ENCODE measurements at regions not wholly inside any gene's neighbourhood (a gene's known extent, or its start where the extent isn't known, plus 50 kb on each side); places are given as distances from the start of the nearest gene placed in this dataset.

GRCh38 chr2:136530146-136530545 lies 235.2 kb upstream of the THSD7B start:
- Mint-ChIP-seq H3K9me3 (no peaks in the 10 kb centered on the region), H3K4me3 (no peak overlapping the region), H3K36me3 (no peaks in the 10 kb centered on the region), H3K27me3 (no peaks in the 10 kb centered on the region), H3K27ac (no peak overlapping the region), H3K4me1 (no peaks in the 10 kb centered on the region)
- DNase-seq = no peak
- CTCF ChIA-PET = no interaction called here

- H3K36me3 Mint-ChIP-seq = no peaks in the 10 kb centered on the region
- no peak overlapping the region for H3K27ac Mint-ChIP-seq
- CTCF ChIA-PET = no interaction called here
Observed at GRCh38 chr2:136527560-136527959, 237.8 kb upstream of the THSD7B start.

GRCh38 chr2:136522724-136523123 lies 242.6 kb upstream of the THSD7B start:
- Mint-ChIP-seq H3K27me3 (peaks cover 3% of the 10 kb centered on the region), H3K9me3 (no peaks in the 10 kb centered on the region), H3K4me3 (no peak overlapping the region), H3K27ac (no peak overlapping the region), H3K36me3 (no peaks in the 10 kb centered on the region), H3K4me1 (no peaks in the 10 kb centered on the region)
- no peak for DNase-seq
- CTCF ChIA-PET = no interaction called here

More at GRCh38 chr2:136527560-136527959, 237.8 kb upstream of the THSD7B start:
- no peaks in the 10 kb centered on the region for H3K4me1 Mint-ChIP-seq
- peak; percentile 31 for DNase-seq
- H3K9me3 Mint-ChIP-seq = no peaks in the 10 kb centered on the region
- H3K27me3 Mint-ChIP-seq = no peaks in the 10 kb centered on the region
- H3K4me3 Mint-ChIP-seq = no peak overlapping the region

GRCh38 chr2:136517716-136518115 lies 247.6 kb upstream of the THSD7B start:
- DNase-seq = no peak
- no peak overlapping the region for H3K4me3 Mint-ChIP-seq
- H3K27ac Mint-ChIP-seq = no peak overlapping the region
- no peaks in the 10 kb centered on the region for H3K36me3 Mint-ChIP-seq
- CTCF ChIA-PET = no interaction called here
- no peaks in the 10 kb centered on the region for H3K4me1 Mint-ChIP-seq
- H3K9me3 Mint-ChIP-seq = no peaks in the 10 kb centered on the region
- peaks cover 23% of the 10 kb centered on the region for H3K27me3 Mint-ChIP-seq

GRCh38 chr2:136510244-136510643 lies 255.1 kb upstream of the THSD7B start:
- H3K4me3 Mint-ChIP-seq = no peak overlapping the region
- no peak overlapping the region for H3K27ac Mint-ChIP-seq
- no peaks in the 10 kb centered on the region for H3K36me3 Mint-ChIP-seq
- H3K27me3 Mint-ChIP-seq = peaks cover 16% of the 10 kb centered on the region
- no peaks in the 10 kb centered on the region for H3K4me1 Mint-ChIP-seq
- CTCF ChIA-PET = no interaction called here
- no peaks in the 10 kb centered on the region for H3K9me3 Mint-ChIP-seq
- no peak for DNase-seq

- peaks cover 4% of the 10 kb centered on the region for H3K27me3 Mint-ChIP-seq
- CTCF ChIA-PET = no interaction called here
- no peak overlapping the region for H3K27ac Mint-ChIP-seq
- H3K36me3 Mint-ChIP-seq = no peaks in the 10 kb centered on the region
- H3K9me3 Mint-ChIP-seq = no peaks in the 10 kb centered on the region
- no peak for DNase-seq
- H3K4me1 Mint-ChIP-seq = no peaks in the 10 kb centered on the region
- no peak overlapping the region for H3K4me3 Mint-ChIP-seq
Observed at GRCh38 chr2:136505462-136505861, 259.9 kb upstream of the THSD7B start.

- DNase-seq = no peak
- CTCF ChIA-PET = interaction anchor here (1.8 kb wide), 1 partner anchor 79 kb away, joined by 5 read pairs; no protein-coding TSS in a partner anchor
- no peak overlapping the region for H3K27ac Mint-ChIP-seq
- H3K4me1 Mint-ChIP-seq = no peaks in the 10 kb centered on the region
- no peaks in the 10 kb centered on the region for H3K9me3 Mint-ChIP-seq
- H3K27me3 Mint-ChIP-seq = no peaks in the 10 kb centered on the region
- H3K4me3 Mint-ChIP-seq = no peak overlapping the region
- H3K36me3 Mint-ChIP-seq = no peaks in the 10 kb centered on the region
Observed at GRCh38 chr2:136502660-136503059, 262.7 kb upstream of the THSD7B start.

GRCh38 chr2:136497709-136498108 lies 267.6 kb upstream of the THSD7B start:
- H3K27me3 Mint-ChIP-seq = no peaks in the 10 kb centered on the region
- no peak overlapping the region for H3K27ac Mint-ChIP-seq
- H3K4me3 Mint-ChIP-seq = no peak overlapping the region
- no peak for DNase-seq
- no peaks in the 10 kb centered on the region for H3K9me3 Mint-ChIP-seq
- CTCF ChIA-PET = no interaction called here
- H3K36me3 Mint-ChIP-seq = no peaks in the 10 kb centered on the region
- H3K4me1 Mint-ChIP-seq = no peaks in the 10 kb centered on the region

- Mint-ChIP-seq H3K4me1 (no peaks in the 10 kb centered on the region), H3K36me3 (no peaks in the 10 kb centered on the region), H3K4me3 (no peak overlapping the region), H3K27me3 (no peaks in the 10 kb centered on the region), H3K9me3 (no peaks in the 10 kb centered on the region), H3K27ac (no peak overlapping the region)
- CTCF ChIA-PET = no interaction called here
- DNase-seq = no peak
Observed at GRCh38 chr2:136496966-136497365, 268.4 kb upstream of the THSD7B start.

GRCh38 chr2:136495636-136496035 lies 269.7 kb upstream of the THSD7B start:
- Mint-ChIP-seq H3K4me3 (no peak overlapping the region), H3K27me3 (no peaks in the 10 kb centered on the region), H3K27ac (no peak overlapping the region), H3K4me1 (no peaks in the 10 kb centered on the region), H3K9me3 (no peaks in the 10 kb centered on the region), H3K36me3 (no peaks in the 10 kb centered on the region)
- no peak for DNase-seq
- CTCF ChIA-PET = no interaction called here

GRCh38 chr2:136492901-136493300 lies 272.4 kb upstream of the THSD7B start:
- H3K4me3 Mint-ChIP-seq = no peak overlapping the region
- no peaks in the 10 kb centered on the region for H3K9me3 Mint-ChIP-seq
- no peak for DNase-seq
- H3K36me3 Mint-ChIP-seq = no peaks in the 10 kb centered on the region
- H3K27ac Mint-ChIP-seq = no peak overlapping the region
- CTCF ChIA-PET = no interaction called here
- H3K27me3 Mint-ChIP-seq = no peaks in the 10 kb centered on the region
- H3K4me1 Mint-ChIP-seq = no peaks in the 10 kb centered on the region

- Mint-ChIP-seq H3K27me3 (no peaks in the 10 kb centered on the region), H3K9me3 (no peaks in the 10 kb centered on the region), H3K4me1 (no peaks in the 10 kb centered on the region), H3K4me3 (no peak overlapping the region), H3K27ac (no peak overlapping the region), H3K36me3 (no peaks in the 10 kb centered on the region)
- no peak for DNase-seq
- CTCF ChIA-PET = no interaction called here
Observed at GRCh38 chr2:136490100-136490499, 275.2 kb upstream of the THSD7B start.

GRCh38 chr2:136487421-136487820 lies 277.9 kb upstream of the THSD7B start:
- no peaks in the 10 kb centered on the region for H3K36me3 Mint-ChIP-seq
- CTCF ChIA-PET = no interaction called here
- H3K27me3 Mint-ChIP-seq = no peaks in the 10 kb centered on the region
- no peaks in the 10 kb centered on the region for H3K9me3 Mint-ChIP-seq
- H3K27ac Mint-ChIP-seq = no peak overlapping the region
- DNase-seq = no peak
- H3K4me3 Mint-ChIP-seq = no peak overlapping the region
- no peaks in the 10 kb centered on the region for H3K4me1 Mint-ChIP-seq

- no peak for DNase-seq
- Mint-ChIP-seq H3K4me1 (no peaks in the 10 kb centered on the region), H3K4me3 (no peak overlapping the region), H3K36me3 (no peaks in the 10 kb centered on the region), H3K9me3 (no peaks in the 10 kb centered on the region), H3K27ac (no peak overlapping the region), H3K27me3 (no peaks in the 10 kb centered on the region)
- CTCF ChIA-PET = no interaction called here
Observed at GRCh38 chr2:136486115-136486514, 279.2 kb upstream of the THSD7B start.

- DNase-seq = no peak
- Mint-ChIP-seq H3K4me3 (no peak overlapping the region), H3K9me3 (peaks cover 6% of the 10 kb centered on the region), H3K4me1 (no peaks in the 10 kb centered on the region), H3K27me3 (no peaks in the 10 kb centered on the region), H3K27ac (no peak overlapping the region), H3K36me3 (peaks cover 2% of the 10 kb centered on the region)
- CTCF ChIA-PET = no interaction called here
Observed at GRCh38 chr2:136482966-136483365, 282.4 kb upstream of the THSD7B start.

GRCh38 chr2:136482006-136482405 lies 283.3 kb upstream of the THSD7B start:
- Mint-ChIP-seq H3K9me3 (peaks cover 7% of the 10 kb centered on the region), H3K4me3 (no peak overlapping the region), H3K4me1 (no peaks in the 10 kb centered on the region), H3K36me3 (peaks cover 2% of the 10 kb centered on the region), H3K27me3 (no peaks in the 10 kb centered on the region), H3K27ac (no peak overlapping the region)
- CTCF ChIA-PET = no interaction called here
- no peak for DNase-seq
